Calu3 (cell line): ENCODE measurements at regions not wholly inside any gene's neighbourhood (a gene's known extent, or its start where the extent isn't known, plus 50 kb on each side); places are given as distances from the start of the nearest gene placed in this dataset.

ENCODE experiments used
- BruUV-seq: library from RNA; stranded (reverse); fragments of 400-500 nt; replicated peaks from 2 replicates; lab custom pipeline; 2021; lab: Mats Ljungman, UMichigan
- CTCF ChIA-PET: fragments of 300-600 bp; sonication (Branson Sonifier 250); formaldehyde crosslinking; loops from one replicate; lab custom pipeline; 2022; ENCODE audit warnings: antibody characterized with exemption; lab: Charles Lee
- DNase-seq: peaks from one replicate; pipeline ENCODE4 v3.0.0; 2022
- H3K27ac Mint-ChIP-seq: one replicate; pipeline ENCODE4 v1.8.0; 2022; ENCODE audit warnings: mixed read lengths; ENCODE audit not compliant: unreplicated experiment
- H3K27me3 Mint-ChIP-seq: one replicate; pipeline ENCODE4 v1.8.0; 2022; ENCODE audit warnings: mixed read lengths; ENCODE audit not compliant: unreplicated experiment
- H3K36me3 Mint-ChIP-seq: one replicate; pipeline ENCODE4 v1.8.0; 2022; ENCODE audit warnings: mild to moderate bottlenecking, moderate library complexity, mixed read lengths; ENCODE audit not compliant: insufficient read depth, unreplicated experiment
- H3K4me1 Mint-ChIP-seq: one replicate; pipeline ENCODE4 v1.8.0; 2022; ENCODE audit warnings: mild to moderate bottlenecking, low read depth, mixed read lengths; ENCODE audit not compliant: unreplicated experiment
- H3K4me3 Mint-ChIP-seq: one replicate; pipeline ENCODE4 v1.8.0; 2022; ENCODE audit warnings: mild to moderate bottlenecking, low read depth, moderate library complexity, mixed read lengths; ENCODE audit not compliant: unreplicated experiment
- H3K9me3 Mint-ChIP-seq: one replicate; pipeline ENCODE4 v1.8.0; 2022; ENCODE audit warnings: low read depth, mixed read lengths; ENCODE audit not compliant: unreplicated experiment
- intact Hi-C: fragments of 100-400 bp; cut with micrococcal nuclease; formaldehyde crosslinking; loops from one replicate; pipeline ENCODE4 v1.10.0; 2022; ENCODE audit not compliant: unreplicated experiment
- TF ChIP-seq, protein P1 (sequence below): fragments of 200-600 bp; IDR thresholded peaks from one replicate; pipeline ENCODE4 v1.8.0; 2022; ENCODE audit warnings: antibody characterized with exemption; ENCODE audit not compliant: unreplicated experiment

DNA sequence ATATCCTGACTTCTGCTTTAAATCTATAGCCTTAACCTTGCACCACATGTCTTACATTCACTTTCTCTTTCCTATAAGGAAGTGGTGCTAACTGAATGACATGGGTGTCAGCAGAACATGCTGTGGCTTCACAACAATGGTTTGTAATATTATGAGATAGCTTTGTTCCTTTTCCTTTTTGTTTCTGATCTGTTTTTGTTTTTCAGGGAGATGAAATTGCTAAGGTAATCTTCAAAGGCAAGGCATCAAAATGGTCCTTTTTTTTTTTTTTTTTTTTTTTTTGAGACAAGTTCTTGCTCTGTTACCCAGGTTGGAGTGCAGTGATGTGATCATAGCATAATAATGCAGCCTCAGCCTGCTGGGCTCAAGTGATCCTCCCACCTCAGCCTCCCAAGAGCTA, 53.6 kb upstream of the RANBP6 start:
- no peak overlapping the region for H3K4me3 Mint-ChIP-seq
- H3K27me3 Mint-ChIP-seq, result no peaks in the 10 kb centered on the region
- intact Hi-C loops, result no loop called here
- CTCF ChIA-PET, result interaction anchor here (0.7 kb wide), 3 partner anchors 15 to 1391 kb away, joined by 4 to 6 read pairs (median 5); no protein-coding TSS in a partner anchor
- H3K9me3 Mint-ChIP-seq, result peaks cover 2% of the 10 kb centered on the region
- TF ChIP-seq, protein P1, sequence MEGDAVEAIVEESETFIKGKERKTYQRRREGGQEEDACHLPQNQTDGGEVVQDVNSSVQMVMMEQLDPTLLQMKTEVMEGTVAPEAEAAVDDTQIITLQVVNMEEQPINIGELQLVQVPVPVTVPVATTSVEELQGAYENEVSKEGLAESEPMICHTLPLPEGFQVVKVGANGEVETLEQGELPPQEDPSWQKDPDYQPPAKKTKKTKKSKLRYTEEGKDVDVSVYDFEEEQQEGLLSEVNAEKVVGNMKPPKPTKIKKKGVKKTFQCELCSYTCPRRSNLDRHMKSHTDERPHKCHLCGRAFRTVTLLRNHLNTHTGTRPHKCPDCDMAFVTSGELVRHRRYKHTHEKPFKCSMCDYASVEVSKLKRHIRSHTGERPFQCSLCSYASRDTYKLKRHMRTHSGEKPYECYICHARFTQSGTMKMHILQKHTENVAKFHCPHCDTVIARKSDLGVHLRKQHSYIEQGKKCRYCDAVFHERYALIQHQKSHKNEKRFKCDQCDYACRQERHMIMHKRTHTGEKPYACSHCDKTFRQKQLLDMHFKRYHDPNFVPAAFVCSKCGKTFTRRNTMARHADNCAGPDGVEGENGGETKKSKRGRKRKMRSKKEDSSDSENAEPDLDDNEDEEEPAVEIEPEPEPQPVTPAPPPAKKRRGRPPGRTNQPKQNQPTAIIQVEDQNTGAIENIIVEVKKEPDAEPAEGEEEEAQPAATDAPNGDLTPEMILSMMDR, result no peak
- no peak overlapping the region for H3K27ac Mint-ChIP-seq
- BruUV-seq, result no TSS peak
- DNase-seq, result no peak
- no peaks in the 10 kb centered on the region for H3K4me1 Mint-ChIP-seq
- no peaks in the 10 kb centered on the region for H3K36me3 Mint-ChIP-seq

DNA sequence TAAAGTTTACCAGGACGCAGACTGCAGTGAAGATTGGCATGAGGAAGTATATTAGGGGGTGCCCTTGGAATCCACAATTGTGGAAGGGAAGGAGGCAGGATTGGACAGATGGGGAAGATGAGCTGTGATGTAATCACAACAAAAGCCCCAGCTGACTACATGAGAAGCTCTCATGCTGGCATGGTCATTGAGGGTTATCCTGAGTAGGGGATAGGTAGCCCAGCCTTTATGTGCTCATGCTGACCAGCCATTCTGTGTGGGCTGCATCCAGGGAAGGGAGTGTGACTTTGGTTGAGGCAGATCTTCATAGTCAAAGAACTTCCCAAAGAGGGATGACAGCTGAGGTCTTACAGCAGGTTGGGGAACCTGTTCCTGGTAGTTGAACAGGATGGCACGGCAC, 52.0 kb upstream of the RANBP6 start:
- Mint-ChIP-seq H3K4me3 (no peak overlapping the region), H3K9me3 (peaks cover 2% of the 10 kb centered on the region), H3K36me3 (no peaks in the 10 kb centered on the region), H3K27ac (no peak overlapping the region), H3K4me1 (no peaks in the 10 kb centered on the region), H3K27me3 (no peaks in the 10 kb centered on the region)
- CTCF ChIA-PET, result no interaction called here
- TF ChIP-seq, protein P1, result no peak
- intact Hi-C loops, result no loop called here
- DNase-seq, result no peak
- BruUV-seq, result no TSS peak
